Bronchial epithelial cell (primary cell): ENCODE measurements at regions not wholly inside any gene's neighbourhood (a gene's known extent, or its start where the extent isn't known, plus 50 kb on each side); places are given as distances from the start of the nearest gene placed in this dataset.

Experiments
- DNase-seq: peaks from one replicate; pipeline ENCODE4 v3.0.0-alpha.2; 2010; ENCODE audit warnings: low read depth
- FAIRE-seq: peaks from 2 replicates; lab custom pipeline; 2011; peaks lifted over from hg19 to GRCh38; lab: Jason Lieb, UNC
- H3K27me3 ChIP-seq: 2 replicates; pipeline ENCODE4 v1.5.1; 2011; ENCODE audit warnings: low read length; ENCODE audit not compliant: control insufficient read depth, insufficient read depth
- H3K36me3 ChIP-seq: 2 replicates; pipeline ENCODE4 v1.5.1; 2011; ENCODE audit warnings: low read length; ENCODE audit not compliant: control insufficient read depth, insufficient read depth
- H3K4me3 ChIP-seq: 2 replicates; pipeline ENCODE4 v1.5.1; 2011; ENCODE audit warnings: mild to moderate bottlenecking, low read depth, low read length, control low read depth
- CTCF ChIP-seq: IDR thresholded peaks from 2 replicates; pipeline ENCODE4 v1.5.1; 2011; ENCODE audit warnings: mild to moderate bottlenecking, moderate library complexity, low read length, control low read depth, inconsistent platforms; ENCODE audit not compliant: insufficient read depth, severe bottlenecking

- DNase-seq = no peak
- Histone ChIP-seq H3K36me3 (no peaks in the 10 kb centered on the region), H3K4me3 (no peak overlapping the region), H3K27me3 (no peaks in the 10 kb centered on the region)
- no peak for FAIRE-seq
- TF ChIP-seq CTCF = no peak
Measured at GRCh38 chr9:12974671-12975070, 199.9 kb downstream of the LURAP1L start.

GRCh38 chr9:12975496-12975895, 200.7 kb downstream of the LURAP1L start:
- FAIRE-seq (no peak), DNase-seq (no peak)
- no peak for TF ChIP-seq CTCF
- no peaks in the 10 kb centered on the region for H3K36me3 ChIP-seq
- H3K27me3 ChIP-seq = no peaks in the 10 kb centered on the region
- H3K4me3 ChIP-seq = no peak overlapping the region

GRCh38 chr9:12980085-12980851, 205.4 kb downstream of the LURAP1L start:
- FAIRE-seq (no peak), DNase-seq (no peak)
- Histone ChIP-seq H3K36me3 (no peaks in the 10 kb centered on the region), H3K4me3 (no peak overlapping the region), H3K27me3 (no peaks in the 10 kb centered on the region)
- TF ChIP-seq CTCF = no peak

GRCh38 chr9:12988258-12988657, 213.4 kb downstream of the LURAP1L start:
- TF ChIP-seq CTCF = no peak
- FAIRE-seq = no peak
- Histone ChIP-seq H3K36me3 (no peaks in the 10 kb centered on the region), H3K4me3 (no peak overlapping the region), H3K27me3 (no peaks in the 10 kb centered on the region)
- DNase-seq = no peak

DNA sequence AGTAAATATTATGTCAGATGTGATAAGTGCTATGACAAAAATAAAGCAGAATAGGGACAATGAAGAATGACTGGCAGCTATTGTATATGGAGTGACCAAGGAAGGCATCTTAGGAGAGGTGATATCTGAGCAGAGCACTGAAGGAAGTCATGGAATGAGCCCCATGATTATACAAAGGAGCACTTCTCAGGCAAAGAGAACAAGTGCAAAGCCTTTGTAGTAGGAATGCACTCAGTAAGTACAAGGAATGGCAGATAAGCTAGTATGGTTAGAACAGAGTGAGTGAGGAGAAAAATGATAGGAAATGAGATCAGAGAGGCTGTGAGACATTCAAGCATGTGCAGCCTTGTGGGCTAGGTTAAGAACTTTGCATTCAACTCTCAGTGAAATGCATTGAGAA, 214.8 kb downstream of the LURAP1L start:
- Histone ChIP-seq H3K27me3 (no peaks in the 10 kb centered on the region), H3K4me3 (no peak overlapping the region), H3K36me3 (no peaks in the 10 kb centered on the region)
- FAIRE-seq (no peak), DNase-seq (no peak)
- TF ChIP-seq CTCF = no peak

DNA sequence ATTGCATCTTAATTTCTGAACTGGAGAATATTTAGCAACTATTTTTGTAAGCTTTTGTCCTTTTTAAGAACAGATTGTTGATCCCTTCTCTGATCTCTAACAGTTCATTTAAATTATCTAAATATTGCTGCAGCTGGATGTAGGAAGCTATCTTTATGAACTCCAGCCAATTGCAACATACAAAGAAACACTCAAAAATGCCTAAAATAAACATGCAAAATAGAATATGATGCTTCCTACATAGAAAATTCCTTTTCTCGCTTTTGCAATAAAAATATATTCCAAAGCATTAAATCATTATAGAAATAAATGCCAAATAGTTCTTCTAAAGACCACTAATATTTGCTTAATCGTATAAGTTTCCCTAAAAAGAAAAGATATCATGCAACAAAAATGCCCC, 218.6 kb downstream of the LURAP1L start:
- TF ChIP-seq CTCF = no peak
- DNase-seq (no peak), FAIRE-seq (no peak)
- Histone ChIP-seq H3K27me3 (no peaks in the 10 kb centered on the region), H3K4me3 (no peak overlapping the region), H3K36me3 (no peaks in the 10 kb centered on the region)
